ENCODE measurements at regions not wholly inside any gene's neighbourhood (a gene's known extent, or its start where the extent isn't known, plus 50 kb on each side); places are given as distances from the start of the nearest gene placed in this dataset.
A peak's percentile ranks its signal among the peaks of the same experiment; 100 is the strongest.

DNA sequence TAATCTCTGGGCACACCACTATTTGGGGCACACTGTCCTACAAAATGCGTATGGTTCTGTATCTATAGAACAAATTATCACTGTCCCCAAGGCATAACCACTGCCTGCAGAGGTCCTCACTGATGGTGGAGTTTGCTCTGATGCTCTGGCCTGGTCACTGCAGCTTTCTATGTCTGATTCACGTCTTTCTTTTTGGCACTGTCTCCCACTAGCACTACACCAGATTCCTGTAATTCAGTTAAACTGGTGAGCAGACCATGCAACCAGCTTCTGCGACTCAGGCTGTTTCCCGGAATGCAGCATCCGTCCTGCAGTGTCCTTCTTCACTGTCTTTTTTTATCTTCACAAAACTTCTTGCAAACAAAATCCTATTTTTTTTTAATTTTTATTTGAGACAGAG, 112.8 kb downstream of the KLF6 start:
- Histone ChIP-seq H3K36me3 (ENCODE audit: control insufficient read depth, insufficient read depth, low read length) (no peaks in the 10 kb centered on the region), H3K27ac (ENCODE audit: insufficient read depth, low read length) (no peak overlapping the region), H2BK5ac (ENCODE audit: low read depth, low read length, poor library complexity, severe bottlenecking) (no peak overlapping the region), H4K20me1 (ENCODE audit: insufficient read depth, low read length) (no peaks in the 10 kb centered on the region), H2AK5ac (ENCODE audit: low read depth, low read length) (no peak overlapping the region), H3K18ac (ENCODE audit: low read depth, low read length) (no peak overlapping the region), H3K56ac (ENCODE audit: extremely low read depth, insufficient read depth, low read length) (no peak overlapping the region), H2BK15ac (ENCODE audit: low read depth, low read length) (no peak overlapping the region), H3K14ac (replicated peaks; ENCODE audit: low read depth, low read length) (no peak overlapping the region), H4K5ac (ENCODE audit: low read depth, low read length) (no peak overlapping the region), H2BK120ac (ENCODE audit: low read depth, low read length) (no peak overlapping the region), H3K4me3 (ENCODE audit: insufficient read depth, low read depth, low read length) (no peak overlapping the region), H3K9ac (ENCODE audit: low read depth, low read length) (no peak overlapping the region), H3K4me2 (ENCODE audit: low read depth, low read length) (no peak overlapping the region), H3K79me1 (ENCODE audit: low read depth in 1 of 2, low read length in 2 of 2) (no peaks in the 10 kb centered on the region), H2BK20ac (ENCODE audit: low read depth, low read length) (no peak overlapping the region), H4K8ac (ENCODE audit: low read depth in 2 of 2, low read length in 2 of 2) (no peak overlapping the region), H3K23ac (ENCODE audit: low read depth, low read length) (no peak overlapping the region), H3K9me3 (ENCODE audit: control insufficient read depth, insufficient read depth, low read length) (no peaks in the 10 kb centered on the region), H3K9me1 (ENCODE audit: insufficient read depth, low read length) (no peaks in the 10 kb centered on the region; the same call in none of the 2 replicates), H2AFZ (replicated peaks; ENCODE audit: low read length, poor library complexity) (no peak overlapping the region), H3K4ac (ENCODE audit: low read depth, low read length) (no peak overlapping the region), H3K27me3 (ENCODE audit: control insufficient read depth, insufficient read depth, low read length) (no peaks in the 10 kb centered on the region), H3K4me1 (ENCODE audit: control insufficient read depth, insufficient read depth, low read length) (peaks cover 2% of the 10 kb centered on the region; the same call in 1 of the 2 replicates), H4K91ac (ENCODE audit: insufficient read depth, low read depth, low read length) (no peak overlapping the region), H2AK9ac (replicated peaks; ENCODE audit: low read depth, low read length, poor library complexity) (no peak overlapping the region)
- in situ Hi-C loops (cut with MboI; ENCODE audit: low sequenced_read_pairs) (no loop called here), dilution Hi-C loops (cut with HindIII; ENCODE audit: low sequenced_read_pairs, unreplicated experiment) (no loop called here), intact Hi-C loops (cut with micrococcal nuclease) (no loop called here)
- DNase-seq (peak; percentile 28), ATAC-seq (ENCODE audit: low read depth) (no peak)
- ChIA-PET CTCF (no interaction called here), POLR2A (ENCODE audit: unreplicated experiment) (no interaction called here)
- TF ChIP-seq MAZ (IDR thresholded peaks at IDR 0.05; ENCODE audit: borderline replicate concordance, low read depth, low read length): no peak
- no peak for TF ChIP-seq MXI1 (IDR thresholded peaks at IDR 0.05; ENCODE audit: borderline replicate concordance, low read depth, low read length)
- no peak for TF ChIP-seq NFE2L2 (IDR thresholded peaks at IDR 0.05; ENCODE audit: low read depth, low read length)
- no TSS peak for BruUV-seq (replicated peaks)
- WGBS, 2 experiments (ENCODE audit: extremely low coverage in 2 of 2, insufficient read length in 1 of 2): 100% methylated on average over 1 of the region's 5 CpGs; no CpG with 5 or more reads in 1 of the 2 experiments
